ENCODE measurements at regions not wholly inside any gene's neighbourhood (a gene's known extent, or its start where the extent isn't known, plus 50 kb on each side); places are given as distances from the start of the nearest gene placed in this dataset.

GRCh38 chr15:69814932-69815331 lies 282.8 kb downstream of the TLE3 start:
- no peaks in the 10 kb centered on the region for H3K79me2 ChIP-seq (ENCODE audit: insufficient read depth, low read length)
- TF ChIP-seq CTCF (conservative IDR thresholded peaks at IDR 0.05; ENCODE audit: low read length) (no peak), EZH2phosphoT487 (IDR thresholded peaks at IDR 0.05; ENCODE audit: borderline replicate concordance) (no peak)
- H4K20me1 ChIP-seq (ENCODE audit: insufficient read depth, low read length, poor library complexity, severe bottlenecking) = no peaks in the 10 kb centered on the region
- no peak overlapping the region for H2AFZ ChIP-seq (ENCODE audit: low read length)
- no peak overlapping the region for H3K4me2 ChIP-seq (ENCODE audit: low read depth, low read length, poor library complexity, severe bottlenecking)
- H3F3A ChIP-seq (ENCODE audit: low read depth) = no peaks in the 10 kb centered on the region
- H3K27me3 ChIP-seq (ENCODE audit: insufficient read depth, low read length, poor library complexity, severe bottlenecking) = no peaks in the 10 kb centered on the region
- no peaks in the 10 kb centered on the region for H3K9me3 ChIP-seq (ENCODE audit: insufficient read depth, low read depth, low read length)
- H3K9ac ChIP-seq (ENCODE audit: low read depth, low read length, poor library complexity, severe bottlenecking) = no peak overlapping the region
- no peaks in the 10 kb centered on the region for H3K36me3 ChIP-seq (ENCODE audit: insufficient read depth, low read length)
- H3K4me3 ChIP-seq (ENCODE audit: low read length, poor library complexity, severe bottlenecking) = no peak overlapping the region
- H3K9me2 ChIP-seq (replicated peaks; ENCODE audit: low read depth, low read length) = no peaks in the 10 kb centered on the region
- peaks cover 11% of the 10 kb centered on the region for H3K4me1 ChIP-seq (ENCODE audit: insufficient read depth, low read length, poor library complexity, severe bottlenecking)

GRCh38 chr15:69815793-69816192 lies 281.9 kb downstream of the TLE3 start:
- no peaks in the 10 kb centered on the region for H4K20me1 ChIP-seq (ENCODE audit: insufficient read depth, low read length, poor library complexity, severe bottlenecking)
- peaks cover 5% of the 10 kb centered on the region for H3K4me1 ChIP-seq (ENCODE audit: insufficient read depth, low read length, poor library complexity, severe bottlenecking)
- no peak overlapping the region for H3K4me3 ChIP-seq (ENCODE audit: low read length, poor library complexity, severe bottlenecking)
- TF ChIP-seq EZH2phosphoT487 (IDR thresholded peaks at IDR 0.05; ENCODE audit: borderline replicate concordance) = no peak
- TF ChIP-seq CTCF (conservative IDR thresholded peaks at IDR 0.05; ENCODE audit: low read length) = no peak
- H3K27me3 ChIP-seq (ENCODE audit: insufficient read depth, low read length, poor library complexity, severe bottlenecking) = no peaks in the 10 kb centered on the region
- H3K9me3 ChIP-seq (ENCODE audit: insufficient read depth, low read depth, low read length) = no peaks in the 10 kb centered on the region
- no peak overlapping the region for H3K4me2 ChIP-seq (ENCODE audit: low read depth, low read length, poor library complexity, severe bottlenecking)
- H3K9ac ChIP-seq (ENCODE audit: low read depth, low read length, poor library complexity, severe bottlenecking) = no peak overlapping the region
- no peaks in the 10 kb centered on the region for H3K36me3 ChIP-seq (ENCODE audit: insufficient read depth, low read length)
- no peaks in the 10 kb centered on the region for H3K9me2 ChIP-seq (replicated peaks; ENCODE audit: low read depth, low read length)
- no peak overlapping the region for H2AFZ ChIP-seq (ENCODE audit: low read length)
- no peaks in the 10 kb centered on the region for H3F3A ChIP-seq (ENCODE audit: low read depth)
- no peaks in the 10 kb centered on the region for H3K79me2 ChIP-seq (ENCODE audit: insufficient read depth, low read length)

GRCh38 chr15:69816522-69816921 lies 281.2 kb downstream of the TLE3 start:
- H3K79me2 ChIP-seq (ENCODE audit: insufficient read depth, low read length) = no peaks in the 10 kb centered on the region
- H4K20me1 ChIP-seq (ENCODE audit: insufficient read depth, low read length, poor library complexity, severe bottlenecking) = no peaks in the 10 kb centered on the region
- no peak overlapping the region for H3K4me2 ChIP-seq (ENCODE audit: low read depth, low read length, poor library complexity, severe bottlenecking)
- no peaks in the 10 kb centered on the region for H3K27me3 ChIP-seq (ENCODE audit: insufficient read depth, low read length, poor library complexity, severe bottlenecking)
- H3K9me3 ChIP-seq (ENCODE audit: insufficient read depth, low read depth, low read length) = no peaks in the 10 kb centered on the region
- H3K4me1 ChIP-seq (ENCODE audit: insufficient read depth, low read length, poor library complexity, severe bottlenecking) = no peaks in the 10 kb centered on the region
- H3K9ac ChIP-seq (ENCODE audit: low read depth, low read length, poor library complexity, severe bottlenecking) = no peak overlapping the region
- H3K36me3 ChIP-seq (ENCODE audit: insufficient read depth, low read length) = no peaks in the 10 kb centered on the region
- H3K9me2 ChIP-seq (replicated peaks; ENCODE audit: low read depth, low read length) = no peaks in the 10 kb centered on the region
- no peak overlapping the region for H3K4me3 ChIP-seq (ENCODE audit: low read length, poor library complexity, severe bottlenecking)
- no peaks in the 10 kb centered on the region for H3F3A ChIP-seq (ENCODE audit: low read depth)
- no peak overlapping the region for H2AFZ ChIP-seq (ENCODE audit: low read length)
- TF ChIP-seq EZH2phosphoT487 (IDR thresholded peaks at IDR 0.05; ENCODE audit: borderline replicate concordance) (no peak), CTCF (conservative IDR thresholded peaks at IDR 0.05; ENCODE audit: low read length) (no peak)

Measured in Loucy (cell line).